HepG2 (cell line): ENCODE measurements at regions not wholly inside any gene's neighbourhood (a gene's known extent, or its start where the extent isn't known, plus 50 kb on each side); places are given as distances from the start of the nearest gene placed in this dataset.

Experiments
- ATAC-seq: fragments of 200-7000 bp; cut with Tn5 transposase; 3 replicates; pipeline ENCODE4 v1.9.1; 2020; ENCODE audit warnings: mild to moderate bottlenecking, moderate library complexity
- BruUV-seq: library from RNA; stranded (reverse); fragments of 400-500 nt; replicated peaks from 2 replicates; lab custom pipeline; 2021; lab: Mats Ljungman, UMichigan
- CTCF ChIA-PET: fragments of 300-600 bp; formaldehyde crosslinking; extraction: SDS; loops from one replicate; lab custom pipeline; 2021; ENCODE audit warnings: low total read pairs, inconsistent platforms, low intra/inter-chr PET ratio; lab: Yijun Ruan, JAX
- POLR2A ChIA-PET: fragments of 350-600 bp; sonication (Branson Sonifier 250); formaldehyde crosslinking; loops from one replicate; lab custom pipeline; 2020; ENCODE audit warnings: antibody characterized with exemption, inconsistent platforms; lab: Yijun Ruan, JAX
- DNase-seq: peaks from one replicate; pipeline ENCODE4 v3.0.0-alpha.2; 2015; ENCODE audit warnings: low spot score
- FAIRE-seq: peaks from 3 replicates; lab custom pipeline; 2011; peaks lifted over from hg19 to GRCh38; lab: Jason Lieb, UNC
- H2AFZ ChIP-seq: one replicate; pipeline ENCODE4 v1.6.1; 2011; ENCODE audit warnings: low read length, inconsistent platforms
- H3K27ac ChIP-seq: fragments of 300-600 bp; 3 replicates; pipeline ENCODE4 v1.8.0; 2011; ENCODE audit warnings: mixed run types, mild to moderate bottlenecking, mixed read lengths, low read length, inconsistent platforms; ENCODE audit not compliant: insufficient read depth; ENCODE audit errors: extremely low read length
- H3K27me3 ChIP-seq, 2 experiments: fragments of 200-600 bp in 1 of 2; 2 replicates in 1 of 2; 3 replicates in 1 of 2; pipeline versions ENCODE4 v1.6.0 to v1.8.0; 2011; ENCODE audit warnings: low read length in 2 of 2, mild to moderate bottlenecking in 2 of 2, moderate library complexity in 2 of 2, inconsistent platforms in 1 of 2; ENCODE audit not compliant: insufficient read depth in 2 of 2, control insufficient read depth in 1 of 2
- H3K36me3 ChIP-seq, 2 experiments: fragments of 200-600 bp in 1 of 2; replicated peaks in 1 of 2; 2 replicates in 1 of 2; 3 replicates in 1 of 2; pipeline versions ENCODE4 v1.5.1 to v1.8.0; 2011; ENCODE audit warnings: low read length in 2 of 2, inconsistent platforms in 1 of 2; ENCODE audit not compliant: insufficient read depth in 2 of 2, control insufficient read depth in 1 of 2
- H3K4me1 ChIP-seq: 2 replicates; pipeline ENCODE4 v1.5.1; 2012; ENCODE audit warnings: low read length, inconsistent platforms; ENCODE audit not compliant: insufficient read depth
- H3K4me2 ChIP-seq: 2 replicates; pipeline ENCODE4 v1.6.0; 2011; ENCODE audit warnings: low read depth, low read length, inconsistent platforms
- H3K4me3 ChIP-seq, 3 experiments: fragments of 200-600 bp in 1 of 3; sonication (generic), shearing (Covaris generic) in 1 of 3; replicated peaks in 1 of 3; 2 replicates each; pipeline ENCODE4 v1.5.1; 2011 to 2016; ENCODE audit warnings: low read length in 3 of 3, inconsistent platforms in 2 of 3, low read depth in 2 of 3, mild to moderate bottlenecking in 2 of 3, control low read depth in 1 of 3, mixed read lengths in 1 of 3; ENCODE audit not compliant: insufficient read depth in 1 of 3
- H3K79me2 ChIP-seq: one replicate; pipeline ENCODE4 v1.6.1; 2011; ENCODE audit warnings: low read length, inconsistent platforms; ENCODE audit not compliant: insufficient read depth
- H3K9ac ChIP-seq: 2 replicates; pipeline ENCODE4 v1.6.0; 2011; ENCODE audit warnings: mild to moderate bottlenecking, low read depth, low read length, inconsistent platforms; ENCODE audit not compliant: insufficient read depth
- H3K9me3 ChIP-seq: 2 replicates; pipeline ENCODE4 v1.5.1; 2012; ENCODE audit warnings: mild to moderate bottlenecking, low read length
- H4K20me1 ChIP-seq: 2 replicates; pipeline ENCODE4 v1.6.0; 2011; ENCODE audit warnings: inconsistent platforms, mild to moderate bottlenecking, low read length, moderate library complexity; ENCODE audit not compliant: insufficient read depth
- HCFC1 ChIP-seq: fragments of 150-350 bp; IDR thresholded peaks from 2 replicates; pipeline ENCODE4 v1.6.1; 2014; ENCODE audit warnings: low read depth, low read length
- MAFK ChIP-seq, 2 experiments: IDR thresholded peaks in 1 of 2; conservative IDR thresholded peaks in 1 of 2; 2 replicates each; pipeline ENCODE4 v1.6.1; 2011; ENCODE audit warnings: improper control_type of control experiment in 2 of 2, low read length in 2 of 2
- NFE2L2 ChIP-seq: fragments of 150-350 bp; IDR thresholded peaks from 2 replicates; pipeline ENCODE4 v1.6.1; 2014; ENCODE audit warnings: low read length
- NFKB2 ChIP-seq: sonication (generic); formaldehyde crosslinking; IDR thresholded peaks from 2 replicates; pipeline ENCODE4 v1.4.0; 2020; ENCODE audit warnings: missing genetic modification reagents, borderline replicate concordance
- NR2F2 ChIP-seq: IDR thresholded peaks from 2 replicates; pipeline ENCODE4 v1.6.1; 2012; ENCODE audit warnings: low read depth, inconsistent platforms, borderline replicate concordance
- PATZ1 ChIP-seq: sonication (generic); formaldehyde crosslinking; IDR thresholded peaks from 2 replicates; pipeline ENCODE4 v1.4.0; 2020; ENCODE audit warnings: missing genetic modification reagents
- PAX8 ChIP-seq: sonication (generic); formaldehyde crosslinking; IDR thresholded peaks from 2 replicates; pipeline ENCODE4 v1.8.0; 2022; ENCODE audit warnings: mild to moderate bottlenecking, missing genetic modification reagents, borderline replicate concordance
- PHB2 ChIP-seq: fragments of 450-650 bp; IDR thresholded peaks from 2 replicates; pipeline ENCODE4 v1.6.1; 2018; ENCODE audit not compliant: partially characterized antibody
- TCF7 ChIP-seq: sonication (generic); IDR thresholded peaks from 2 replicates; pipeline ENCODE4 v1.6.1; 2016; ENCODE audit warnings: antibody characterized with exemption, low read depth
- TOE1 ChIP-seq: sonication (generic); formaldehyde crosslinking; IDR thresholded peaks from 2 replicates; pipeline ENCODE4 v1.4.0; 2020; ENCODE audit warnings: mild to moderate bottlenecking, missing genetic modification reagents
- TP53 ChIP-seq: sonication (generic); formaldehyde crosslinking; conservative IDR thresholded peaks from 2 replicates; pipeline ENCODE4 v1.4.0; 2020; ENCODE audit warnings: missing genetic modification reagents
- YEATS2 ChIP-seq: sonication (generic); formaldehyde crosslinking; IDR thresholded peaks from 2 replicates; pipeline ENCODE4 v1.4.0; 2020; ENCODE audit warnings: missing genetic modification reagents, borderline replicate concordance
- ZBTB46 ChIP-seq: sonication (generic); formaldehyde crosslinking; IDR thresholded peaks from 2 replicates; pipeline ENCODE4 v1.4.0; 2020; ENCODE audit warnings: mild to moderate bottlenecking, missing genetic modification reagents, borderline replicate concordance
- ZNF12 ChIP-seq: sonication (generic); formaldehyde crosslinking; IDR thresholded peaks from 2 replicates; pipeline ENCODE4 v1.5.0; 2020; ENCODE audit warnings: missing genetic modification reagents
- ZNF282 ChIP-seq: fragments of 450-650 bp; IDR thresholded peaks from 2 replicates; pipeline ENCODE4 v1.6.1; 2018; ENCODE audit not compliant: partially characterized antibody
- ZNF460 ChIP-seq: sonication (generic); formaldehyde crosslinking; IDR thresholded peaks from 2 replicates; pipeline ENCODE4 v1.5.1; 2020; ENCODE audit warnings: missing genetic modification reagents, mild to moderate bottlenecking, borderline replicate concordance
- ZNF569 ChIP-seq: sonication (generic); formaldehyde crosslinking; IDR thresholded peaks from 2 replicates; pipeline ENCODE4 v1.5.0; 2020; ENCODE audit warnings: mild to moderate bottlenecking, missing genetic modification reagents, moderate library complexity, borderline replicate concordance
- ZNF589 ChIP-seq: sonication (generic); formaldehyde crosslinking; conservative IDR thresholded peaks from 2 replicates; pipeline ENCODE4 v1.8.0; 2022; ENCODE audit warnings: mild to moderate bottlenecking, moderate library complexity, missing genetic modification reagents
- WGBS: methylation state at CpG from one replicate; pipeline ENCODE4 v1.1.6; 2017; ENCODE audit warnings: low lambda C conversion rate; 5-methylcytosine and 5-hydroxymethylcytosine counted together
- in situ Hi-C: cut with HindIII; loops from 2 replicates; pipeline ENCODE4 v1.10.0; 2017; ENCODE audit warnings: low pct_unique_long_range_greater_than_20kb; ENCODE audit not compliant: extremely low pct_ligation_motif_present
- intact Hi-C: fragments of 100-400 bp; cut with micrococcal nuclease; formaldehyde crosslinking; loops from one replicate; pipeline ENCODE4 v1.10.0; 2022; ENCODE audit not compliant: unreplicated experiment

GRCh38 chr2:11904941-11905340, 158.5 kb downstream of the LPIN1 start:
- 0% methylated on average over 3 of the region's 3 CpGs for WGBS
- no peak for DNase-seq
- ATAC-seq = no peak
- ChIA-PET CTCF (no interaction called here), POLR2A (no interaction called here)
- Histone ChIP-seq H3K9me3 (no peaks in the 10 kb centered on the region), H3K36me3 (no peaks in the 10 kb centered on the region), H3K27me3 (0 out of 5 replicates have a peak, but pooled peaks cover 0 to under 1% of the 10 kb centered on the region in 2 experiments), H2AFZ (no peak overlapping the region), H3K27ac (no peak overlapping the region), H3K9ac (no peak overlapping the region), H3K79me2 (no peaks in the 10 kb centered on the region), H3K4me2 (no peak overlapping the region), H3K4me3 (no peak overlapping the region), H3K4me1 (no peaks in the 10 kb centered on the region), H4K20me1 (no peaks in the 10 kb centered on the region)
- intact Hi-C loops = no loop called here
- no TSS peak for BruUV-seq
- in situ Hi-C loops = no loop called here
- no peak for TF ChIP-seq TOE1 (CRISPR knock-in tag)
- TF ChIP-seq MAFK (conservative IDR thresholded peaks at IDR 0.05 in 1 of 2, IDR thresholded peaks at IDR 0.05 in 1 of 2; ENCODE audit: low read length in 2 of 2) = 0 out of 4 replicates have a peak, but pooled peaks of 1 of the 2 experiments have one; percentile 10
- TF ChIP-seq TCF7 = no peak
- TF ChIP-seq ZNF282 = no peak
- FAIRE-seq = no peak

GRCh38 chr2:11907190-11907589, 160.8 kb downstream of the LPIN1 start:
- BruUV-seq = no TSS peak
- in situ Hi-C loops = no loop called here
- 26% methylated on average over 6 of the region's 6 CpGs for WGBS
- no peak for TF ChIP-seq ZBTB46 (CRISPR knock-in tag)
- TF ChIP-seq ZNF12 = no peak
- no peak for TF ChIP-seq PAX8 (CRISPR knock-in tag)
- no peak for TF ChIP-seq YEATS2 (CRISPR knock-in tag)
- TF ChIP-seq ZNF460 (CRISPR knock-in tag) = no peak
- no peak for TF ChIP-seq NFE2L2
- no peak for TF ChIP-seq NR2F2
- TF ChIP-seq TP53 (CRISPR knock-in tag) = no peak
- no peak for TF ChIP-seq PATZ1
- TF ChIP-seq ZNF569 (CRISPR knock-in tag) = no peak
- TF ChIP-seq HCFC1 = no peak
- TF ChIP-seq NFKB2 (CRISPR knock-in tag) = no peak
- TF ChIP-seq PHB2 = no peak
- TF ChIP-seq ZNF589 = no peak

More at GRCh38 chr2:11907190-11907589, 160.8 kb downstream of the LPIN1 start:
- POLR2A ChIA-PET = no interaction called here
- DNase-seq (no peak), FAIRE-seq (no peak), ATAC-seq (no peak)
- Histone ChIP-seq H3K4me3 (no peak overlapping the region), H3K27ac (no peak overlapping the region), H4K20me1 (no peaks in the 10 kb centered on the region), H3K36me3 (no peaks in the 10 kb centered on the region), H3K4me1 (no peaks in the 10 kb centered on the region), H3K9me3 (no peaks in the 10 kb centered on the region), H3K79me2 (no peaks in the 10 kb centered on the region), H3K27me3 (no peaks in the 10 kb centered on the region), H2AFZ (no peak overlapping the region), H3K4me2 (no peak overlapping the region), H3K9ac (no peak overlapping the region)
- intact Hi-C loops = no loop called here
- CTCF ChIA-PET = no interaction called here
